KOPT-K1 (cell line): ENCODE measurements at regions not wholly inside any gene's neighbourhood (a gene's known extent, or its start where the extent isn't known, plus 50 kb on each side); places are given as distances from the start of the nearest gene placed in this dataset.
"Not testable (repeated sequence)": the region's sequence is repeated elsewhere in the genome, so short reads cannot be mapped to it uniquely, and the experiment has no call there.

Experiments used
- H3K27ac ChIP-seq: fragments of 200-600 bp; sonication (generic); 2 replicates; pipeline ENCODE4 v1.5.1; 2016; ENCODE audit warnings: antibody characterized with exemption, mild to moderate bottlenecking, low read depth, low read length; ENCODE audit not compliant: poor library complexity, severe bottlenecking
- H3K36me3 ChIP-seq: fragments of 200-600 bp; sonication (generic); 2 replicates; pipeline ENCODE4 v1.5.1; 2017; ENCODE audit warnings: antibody characterized with exemption, mild to moderate bottlenecking, low read length, moderate library complexity; ENCODE audit not compliant: insufficient read depth
- H3K9me3 ChIP-seq: fragments of 200-600 bp; sonication (generic); 2 replicates; pipeline ENCODE4 v1.5.1; 2017; ENCODE audit warnings: antibody characterized with exemption, low read length, mild to moderate bottlenecking; ENCODE audit not compliant: insufficient read depth, poor library complexity, severe bottlenecking

DNA sequence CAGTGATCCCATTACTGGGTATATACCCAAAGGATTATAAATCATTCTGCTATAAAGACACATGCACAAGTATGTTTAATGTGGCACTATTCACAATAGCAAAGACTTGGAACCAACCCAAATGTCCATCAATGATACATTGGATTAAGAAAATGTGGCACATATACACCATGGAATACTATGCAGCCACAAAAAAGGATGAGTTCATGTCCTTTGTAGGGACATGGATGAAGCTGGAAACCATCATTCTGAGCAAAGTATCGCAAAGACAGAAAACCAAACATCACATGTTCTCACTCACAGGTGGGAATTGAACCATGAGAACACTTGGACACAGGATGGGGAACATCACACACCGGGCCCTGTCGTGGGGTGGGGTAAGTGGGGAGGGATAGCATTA is 150.2 kb upstream of the PIK3R1 start:
- H3K27ac ChIP-seq, H3K36me3 ChIP-seq, H3K9me3 ChIP-seq: not testable (repeated sequence)

GRCh38 chr5:68060382-68060781 is 155.2 kb upstream of the PIK3R1 start:
- no peak overlapping the region for H3K27ac ChIP-seq
- no peaks in the 10 kb centered on the region for H3K9me3 ChIP-seq
- no peaks in the 10 kb centered on the region for H3K36me3 ChIP-seq

- no peaks in the 10 kb centered on the region for H3K36me3 ChIP-seq
- H3K27ac ChIP-seq, result no peak overlapping the region
- no peaks in the 10 kb centered on the region for H3K9me3 ChIP-seq
These were observed 158.4 kb upstream of the PIK3R1 start for GRCh38 chr5:68057191-68057590.

DNA sequence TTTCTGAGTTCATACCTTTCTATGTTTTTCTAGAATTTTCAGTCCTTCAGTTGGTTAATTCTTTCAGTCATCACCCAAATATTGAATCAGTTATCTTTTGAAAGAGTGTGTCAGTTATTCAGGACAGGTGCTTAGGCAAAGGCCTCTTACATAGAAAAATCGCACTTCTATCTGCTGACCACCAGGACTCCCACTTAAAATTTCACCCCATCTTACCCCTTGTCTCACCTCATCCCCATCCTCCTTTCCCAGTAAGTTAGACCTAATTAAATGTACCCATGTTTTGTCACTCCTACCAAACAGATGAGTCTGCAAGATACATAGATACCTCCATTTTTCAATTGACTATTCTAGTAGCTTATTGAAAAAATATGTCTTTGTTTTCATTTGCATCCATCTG is 159.9 kb upstream of the PIK3R1 start:
- Histone ChIP-seq H3K27ac (no peak overlapping the region), H3K9me3 (no peaks in the 10 kb centered on the region), H3K36me3 (no peaks in the 10 kb centered on the region)

DNA sequence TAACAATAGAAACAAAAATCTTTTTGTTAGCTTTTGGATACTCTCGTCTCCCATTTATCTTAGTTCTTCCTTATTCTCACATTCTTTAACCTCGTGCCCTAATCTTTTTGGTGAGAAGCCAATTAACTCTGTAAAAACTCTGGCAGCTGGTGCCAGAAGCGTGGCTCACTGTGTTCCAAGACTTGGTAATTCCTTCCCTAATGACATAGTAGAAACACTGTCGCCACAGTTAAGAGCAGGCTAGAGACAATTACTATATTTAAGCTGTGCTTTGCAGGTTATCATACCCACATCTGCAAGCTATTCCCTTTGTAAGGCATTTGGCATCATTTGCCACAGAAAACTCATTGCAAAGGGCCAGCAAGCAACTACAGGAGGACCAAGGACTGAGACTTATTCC is 160.9 kb upstream of the PIK3R1 start:
- Histone ChIP-seq H3K27ac (no peak overlapping the region), H3K36me3 (no peaks in the 10 kb centered on the region), H3K9me3 (no peaks in the 10 kb centered on the region)

- Histone ChIP-seq H3K36me3 (no peaks in the 10 kb centered on the region), H3K9me3 (peaks cover 13% of the 10 kb centered on the region), H3K27ac (no peak overlapping the region)
These were observed 162.4 kb upstream of the PIK3R1 start for GRCh38 chr5:68053202-68053601.

DNA sequence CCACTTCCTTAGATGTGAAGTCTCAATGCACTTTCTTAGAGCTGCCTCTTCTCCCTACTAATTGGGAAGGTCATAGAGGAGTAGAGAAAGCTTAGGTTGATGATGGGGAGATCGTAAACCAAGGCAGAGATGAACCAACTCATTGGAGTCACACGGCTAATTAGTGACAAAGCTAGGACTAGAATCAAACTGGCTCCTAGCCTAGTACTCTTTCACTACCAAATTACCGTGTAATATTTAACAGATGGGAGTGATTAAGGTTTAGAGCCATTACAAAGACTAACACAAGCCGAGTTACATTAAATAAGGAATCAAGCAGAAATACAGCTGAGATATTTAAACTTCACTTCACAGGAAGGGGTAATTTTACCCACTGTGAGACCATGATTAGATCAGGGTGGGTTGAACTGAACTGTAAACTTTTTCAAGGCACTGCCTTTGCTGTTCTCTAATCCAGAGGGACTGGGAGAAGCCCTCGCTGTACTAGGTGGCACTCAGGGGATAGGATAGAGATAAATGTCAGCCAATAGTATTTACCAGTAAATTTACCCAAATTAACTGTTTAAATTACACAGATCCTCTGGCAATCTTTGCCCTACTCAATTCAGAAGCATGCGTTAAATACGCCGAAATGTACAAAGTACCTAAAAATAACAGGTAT is 166.4 kb upstream of the PIK3R1 start:
- Histone ChIP-seq H3K27ac (no peak overlapping the region), H3K9me3 (peaks cover 32% of the 10 kb centered on the region), H3K36me3 (no peaks in the 10 kb centered on the region)

- H3K9me3 ChIP-seq, result peaks cover 32% of the 10 kb centered on the region
- no peak overlapping the region for H3K27ac ChIP-seq
- no peaks in the 10 kb centered on the region for H3K36me3 ChIP-seq
These were observed 167.0 kb upstream of the PIK3R1 start for GRCh38 chr5:68048516-68048915.

GRCh38 chr5:68048054-68048453 is 167.5 kb upstream of the PIK3R1 start:
- H3K36me3 ChIP-seq, H3K27ac ChIP-seq: not testable (repeated sequence)
- peaks cover 32% of the 10 kb centered on the region for H3K9me3 ChIP-seq

DNA sequence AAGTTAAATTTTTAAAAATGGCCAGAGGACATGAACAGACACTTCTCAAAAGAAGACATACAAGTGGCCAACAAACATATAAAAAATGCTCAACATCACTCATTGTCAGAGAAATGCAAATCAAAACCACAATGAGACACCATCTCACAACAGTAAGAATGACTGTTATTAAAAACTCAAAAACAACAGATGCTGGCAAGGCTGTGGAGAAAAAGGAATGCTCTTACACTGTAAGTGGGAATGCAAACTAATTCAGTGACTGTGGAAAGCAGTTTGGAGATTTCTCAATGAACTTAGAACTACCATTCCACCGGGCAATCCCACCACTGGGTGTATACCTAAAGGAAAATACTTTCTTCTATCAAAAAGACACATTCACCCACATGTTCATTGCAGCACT is 168.5 kb upstream of the PIK3R1 start:
- no peaks in the 10 kb centered on the region for H3K36me3 ChIP-seq
- peaks cover 32% of the 10 kb centered on the region for H3K9me3 ChIP-seq
- H3K27ac ChIP-seq, result no peak overlapping the region

DNA sequence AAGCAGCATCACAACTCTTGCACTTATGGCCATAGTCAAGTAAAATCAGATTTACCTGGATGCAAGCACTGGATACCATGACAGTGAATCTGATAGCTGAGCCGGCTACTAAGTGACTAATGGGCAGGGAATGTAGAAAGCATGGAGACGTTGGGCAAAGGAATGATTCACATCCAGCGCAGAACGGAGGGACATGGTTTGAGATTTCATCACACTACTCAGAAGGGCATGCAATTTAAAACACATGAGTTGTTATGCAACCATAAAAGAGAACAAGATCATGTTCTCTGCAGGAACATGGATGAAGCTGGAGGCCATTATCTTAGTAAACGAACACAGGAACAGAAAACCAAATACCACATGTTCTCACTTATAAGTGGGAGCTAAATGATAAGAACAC is 169.1 kb upstream of the PIK3R1 start:
- Histone ChIP-seq H3K27ac (no peak overlapping the region), H3K9me3 (peaks cover 32% of the 10 kb centered on the region), H3K36me3 (no peaks in the 10 kb centered on the region)

DNA sequence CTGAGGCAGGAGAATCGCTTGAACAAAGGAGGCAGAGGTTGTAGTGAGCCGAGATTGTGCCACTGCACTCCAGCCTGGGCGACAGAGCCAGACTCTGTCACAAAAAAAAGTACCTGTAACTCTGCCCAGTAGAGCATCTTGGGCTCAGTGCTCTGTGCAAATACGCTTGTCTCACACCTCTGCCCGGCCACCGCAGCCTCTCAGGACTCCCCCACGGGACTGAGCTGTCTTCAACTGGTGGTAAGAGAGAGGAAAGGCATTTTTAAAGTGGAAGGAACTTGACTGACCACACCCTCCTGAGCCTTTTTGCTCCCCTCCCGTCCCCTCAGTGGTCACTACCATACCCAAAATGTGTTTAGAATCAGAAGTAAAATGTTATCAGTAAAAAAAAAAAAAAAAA is 174.3 kb upstream of the PIK3R1 start:
- peaks cover 2% of the 10 kb centered on the region for H3K9me3 ChIP-seq
- H3K27ac ChIP-seq, result no peak overlapping the region
- no peaks in the 10 kb centered on the region for H3K36me3 ChIP-seq

GRCh38 chr5:68037546-68037945 is 178.0 kb upstream of the PIK3R1 start:
- H3K9me3 ChIP-seq, result no peaks in the 10 kb centered on the region
- no peaks in the 10 kb centered on the region for H3K36me3 ChIP-seq
- H3K27ac ChIP-seq, result no peak overlapping the region

DNA sequence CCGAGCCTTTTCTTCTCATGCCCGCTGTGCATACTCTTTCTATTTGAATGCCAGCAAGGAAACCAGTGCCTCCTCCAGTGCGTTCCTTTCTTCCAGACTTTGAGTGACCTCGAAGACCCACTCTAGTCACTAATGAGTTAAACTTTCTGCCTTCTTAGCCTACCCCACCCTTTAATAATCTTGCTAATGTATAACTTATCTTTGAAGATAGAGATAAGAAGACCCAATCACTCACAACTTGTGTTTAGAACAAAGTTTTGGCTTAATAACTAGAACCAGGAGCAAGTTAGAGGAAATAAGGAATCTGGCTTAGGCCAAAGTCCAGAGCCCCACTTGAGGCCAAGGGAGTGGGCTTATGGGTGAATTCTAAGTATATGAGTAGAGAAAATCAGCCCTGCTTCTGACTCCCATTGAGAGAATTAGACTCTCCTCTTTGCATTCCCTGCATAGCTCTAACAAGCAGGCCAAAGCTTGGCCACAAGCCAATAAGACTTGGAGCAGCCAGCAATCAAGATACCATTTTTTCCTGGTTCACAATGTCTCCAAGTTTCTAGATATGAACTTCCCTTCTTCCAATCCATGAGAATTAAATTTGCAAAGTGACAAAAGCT is 181.5 kb upstream of the PIK3R1 start:
- no peaks in the 10 kb centered on the region for H3K36me3 ChIP-seq
- no peaks in the 10 kb centered on the region for H3K9me3 ChIP-seq
- H3K27ac ChIP-seq, result no peak overlapping the region

DNA sequence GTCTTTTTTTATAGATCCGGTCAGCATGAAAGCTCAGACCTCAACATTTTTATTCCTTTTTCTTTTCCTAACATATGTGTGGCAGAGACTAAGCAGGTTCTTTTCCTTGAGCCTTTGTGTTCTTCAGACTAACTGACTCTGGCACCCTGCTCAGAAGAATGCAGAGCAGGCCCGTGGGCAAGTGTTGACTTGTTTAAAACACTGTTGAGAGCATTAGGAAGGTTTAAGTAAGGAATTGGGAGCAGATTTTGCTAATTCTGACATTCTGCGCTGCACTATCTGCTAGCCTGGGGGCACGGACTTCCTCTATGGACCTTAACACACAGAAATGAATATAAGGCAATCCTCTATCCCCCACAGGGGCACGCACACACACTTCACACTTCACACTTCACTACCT is 182.5 kb upstream of the PIK3R1 start:
- no peaks in the 10 kb centered on the region for H3K9me3 ChIP-seq
- no peak overlapping the region for H3K27ac ChIP-seq
- no peaks in the 10 kb centered on the region for H3K36me3 ChIP-seq

DNA sequence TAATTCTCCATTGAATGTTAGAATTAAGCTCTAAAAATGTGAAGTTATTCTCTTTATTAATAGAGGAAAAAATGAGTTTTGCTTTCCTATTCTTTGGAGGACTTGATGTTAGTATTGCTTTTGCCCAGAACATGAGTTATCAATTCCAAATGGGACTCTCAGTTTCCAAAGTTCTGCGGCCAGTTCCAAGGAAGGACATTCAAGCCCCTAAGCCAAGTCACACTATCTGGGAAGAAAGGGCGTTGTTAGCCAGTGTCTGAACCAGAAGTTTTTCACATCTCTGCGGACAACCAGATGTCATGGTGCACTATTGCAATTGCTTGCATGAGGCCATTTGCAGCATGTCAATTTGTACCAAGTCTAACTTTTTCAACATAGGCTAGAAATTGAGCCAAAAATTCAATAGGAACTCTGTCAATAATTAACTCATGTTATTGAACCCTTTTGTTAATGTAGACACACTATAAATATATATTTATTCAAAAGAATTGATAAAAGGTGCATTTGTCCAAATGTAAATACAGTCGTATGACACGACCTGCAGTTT is 183.3 kb upstream of the PIK3R1 start:
- H3K9me3 ChIP-seq, result no peaks in the 10 kb centered on the region
- no peak overlapping the region for H3K27ac ChIP-seq
- H3K36me3 ChIP-seq, result no peaks in the 10 kb centered on the region
